NCI-H774 (cell line): ENCODE measurements at regions not wholly inside any gene's neighbourhood (a gene's known extent, or its start where the extent isn't known, plus 50 kb on each side); places are given as distances from the start of the nearest gene placed in this dataset.
"Not testable (repeated sequence)": the region's sequence is repeated elsewhere in the genome, so short reads cannot be mapped to it uniquely, and the experiment has no call there.

Source experiments
- DNase-seq: peaks from one replicate; lab custom pipeline; 2025; lab: John Stamatoyannopoulos, UW

- no peak for DNase-seq
Observed at GRCh38 chr1:188723332-188724020, 1754.2 kb downstream of the BRINP3 start.

GRCh38 chr1:188729039-188729438 is 1748.6 kb downstream of the BRINP3 start:
- DNase-seq: no peak

- no peak for DNase-seq
Observed at GRCh38 chr1:188735567-188735966, 1742.1 kb downstream of the BRINP3 start.

GRCh38 chr1:188749275-188749674 is 1728.4 kb downstream of the BRINP3 start:
- DNase-seq: not testable (repeated sequence)

- not testable (repeated sequence) for DNase-seq
Observed at GRCh38 chr1:188752027-188752426, 1725.6 kb downstream of the BRINP3 start.

GRCh38 chr1:188757747-188758146 is 1719.9 kb downstream of the BRINP3 start:
- not testable (repeated sequence) for DNase-seq

- DNase-seq: no peak
Observed at GRCh38 chr1:188761226-188761625, 1716.4 kb downstream of the BRINP3 start.

GRCh38 chr1:188762166-188762743 is 1715.4 kb downstream of the BRINP3 start:
- DNase-seq: no peak

GRCh38 chr1:188763541-188763940 is 1714.1 kb downstream of the BRINP3 start:
- DNase-seq: no peak

- DNase-seq: no peak
Observed at GRCh38 chr1:188769181-188769580, 1708.5 kb downstream of the BRINP3 start.

GRCh38 chr1:188769936-188770335 is 1707.7 kb downstream of the BRINP3 start:
- DNase-seq: no peak

GRCh38 chr1:188778578-188778977 is 1699.1 kb downstream of the BRINP3 start:
- DNase-seq: no peak

- DNase-seq: no peak
Observed at GRCh38 chr1:188782220-188782841, 1695.3 kb downstream of the BRINP3 start.

GRCh38 chr1:188794969-188795368 is 1682.7 kb downstream of the BRINP3 start:
- DNase-seq: no peak

GRCh38 chr1:188812153-188812552 is 1665.5 kb downstream of the BRINP3 start:
- DNase-seq: not testable (repeated sequence)

GRCh38 chr1:188812836-188813573 is 1664.7 kb downstream of the BRINP3 start:
- DNase-seq: not testable (repeated sequence)

- DNase-seq: no peak
Observed at GRCh38 chr1:188817814-188818213, 1659.8 kb downstream of the BRINP3 start.

GRCh38 chr1:188822248-188822647 is 1655.4 kb downstream of the BRINP3 start:
- DNase-seq: no peak

- DNase-seq: no peak
Observed at GRCh38 chr1:188825471-188825870, 1652.2 kb downstream of the BRINP3 start.

- no peak for DNase-seq
Observed at GRCh38 chr1:188826800-188827199, 1650.9 kb downstream of the BRINP3 start.

GRCh38 chr1:188827400-188827799 is 1650.3 kb downstream of the BRINP3 start:
- DNase-seq: no peak

- not testable (repeated sequence) for DNase-seq
Observed at GRCh38 chr1:188841111-188841696, 1636.5 kb downstream of the BRINP3 start.
